H9 (cell line): ENCODE measurements at regions not wholly inside any gene's neighbourhood (a gene's known extent, or its start where the extent isn't known, plus 50 kb on each side); places are given as distances from the start of the nearest gene placed in this dataset.
A peak's percentile ranks its signal among the peaks of the same experiment; 100 is the strongest.

ENCODE experiments used
- DNase-seq: peaks from one replicate; pipeline ENCODE4 v3.0.0-alpha.2; 2017
- H2AFZ ChIP-seq: one replicate; pipeline ENCODE4 v1.6.1; 2013; ENCODE audit warnings: mild to moderate bottlenecking, low read length, control low read depth, moderate library complexity
- H2AK5ac ChIP-seq: 2 replicates; pipeline ENCODE4 v1.6.1; 2013; ENCODE audit warnings: low read length, control low read depth, mixed read lengths; ENCODE audit not compliant: insufficient read length
- H2BK120ac ChIP-seq: one replicate; pipeline ENCODE4 v1.6.1; 2013; ENCODE audit warnings: low read depth, mild to moderate bottlenecking, low read length, control low read depth, inconsistent platforms; ENCODE audit not compliant: poor library complexity, severe bottlenecking
- H2BK12ac ChIP-seq: 2 replicates; pipeline ENCODE4 v1.6.1; 2013; ENCODE audit warnings: low read length, control low read depth, mixed read lengths, low read depth; ENCODE audit not compliant: insufficient read length
- H2BK15ac ChIP-seq: 2 replicates; pipeline ENCODE4 v1.6.1; 2013; ENCODE audit warnings: low read depth, low read length, control low read depth
- H2BK20ac ChIP-seq: one replicate; pipeline ENCODE4 v1.6.1; 2013; ENCODE audit warnings: low read depth, mild to moderate bottlenecking, low read length, control low read depth, inconsistent platforms; ENCODE audit not compliant: poor library complexity, severe bottlenecking
- H2BK5ac ChIP-seq: 2 replicates; pipeline ENCODE4 v1.6.1; 2013; ENCODE audit warnings: low read length, control low read depth, mixed read lengths; ENCODE audit not compliant: insufficient read length
- H3K14ac ChIP-seq: 2 replicates; pipeline ENCODE4 v1.6.1; 2013; ENCODE audit warnings: low read length, control low read depth; ENCODE audit not compliant: insufficient read depth
- H3K18ac ChIP-seq: 2 replicates; pipeline ENCODE4 v1.6.1; 2013; ENCODE audit warnings: low read depth, mild to moderate bottlenecking, mixed read lengths, low read length, control low read depth; ENCODE audit not compliant: insufficient read length
- H3K23ac ChIP-seq: 2 replicates; pipeline ENCODE4 v1.6.1; 2013; ENCODE audit warnings: low read length, control low read depth, mixed read lengths, low read depth; ENCODE audit not compliant: insufficient read length
- H3K23me2 ChIP-seq: 2 replicates; pipeline ENCODE4 v1.6.1; 2013; ENCODE audit warnings: low read depth, mild to moderate bottlenecking, mixed read lengths, low read length, control low read depth; ENCODE audit not compliant: insufficient read length, poor library complexity, severe bottlenecking
- H3K27ac ChIP-seq: 2 replicates; pipeline ENCODE4 v1.5.1; 2013; ENCODE audit warnings: low read length, control low read depth, mixed read lengths, low read depth; ENCODE audit not compliant: insufficient read length
- H3K27me3 ChIP-seq: 2 replicates; pipeline ENCODE4 v1.6.1; 2013; ENCODE audit warnings: low read length, control low read depth, inconsistent platforms; ENCODE audit not compliant: insufficient read depth
- H3K4ac ChIP-seq: 2 replicates; pipeline ENCODE4 v1.6.1; 2013; ENCODE audit warnings: low read depth, mild to moderate bottlenecking, control low read depth, inconsistent platforms, low read length, moderate library complexity
- H3K4me1 ChIP-seq: 2 replicates; pipeline ENCODE4 v1.6.1; 2013; ENCODE audit warnings: low read length, control low read depth, inconsistent platforms; ENCODE audit not compliant: insufficient read depth
- H3K4me2 ChIP-seq: 2 replicates; pipeline ENCODE4 v1.6.1; 2013; ENCODE audit warnings: low read length, control low read depth, mixed read lengths; ENCODE audit not compliant: insufficient read length, insufficient read depth
- H3K56ac ChIP-seq: 2 replicates; pipeline ENCODE4 v1.6.1; 2013; ENCODE audit warnings: low read depth, mild to moderate bottlenecking, mixed read lengths, low read length, control low read depth; ENCODE audit not compliant: insufficient read length
- H3K79me1 ChIP-seq: 2 replicates; pipeline ENCODE4 v1.6.1; 2013; ENCODE audit warnings: low read depth, mild to moderate bottlenecking, moderate library complexity, low read length, control low read depth, inconsistent platforms; ENCODE audit not compliant: insufficient read depth, poor library complexity, severe bottlenecking
- H3K79me2 ChIP-seq: 2 replicates; pipeline ENCODE4 v1.6.1; 2013; ENCODE audit warnings: low read length, control low read depth, inconsistent platforms; ENCODE audit not compliant: insufficient read depth
- H3K9ac ChIP-seq: 2 replicates; pipeline ENCODE4 v1.6.1; 2013; ENCODE audit warnings: low read length, control low read depth, mixed read lengths; ENCODE audit not compliant: insufficient read length; ENCODE audit errors: extremely low read depth
- H3K9me3 ChIP-seq: one replicate; pipeline ENCODE4 v1.6.1; 2013; ENCODE audit warnings: low read depth, low read length, inconsistent platforms; ENCODE audit not compliant: control insufficient read depth
- H3T11ph ChIP-seq: one replicate; pipeline ENCODE4 v1.6.1; 2013; ENCODE audit warnings: mild to moderate bottlenecking, low read length, control low read depth, inconsistent platforms
- H4K20me1 ChIP-seq: one replicate; pipeline ENCODE4 v1.6.1; 2013; ENCODE audit not compliant: control insufficient read depth, insufficient read length, insufficient read depth
- H4K5ac ChIP-seq: 2 replicates; pipeline ENCODE4 v1.6.1; 2013; ENCODE audit warnings: low read depth, mild to moderate bottlenecking, mixed read lengths, low read length, control low read depth; ENCODE audit not compliant: insufficient read length
- H4K8ac ChIP-seq: replicated peaks from 2 replicates; pipeline ENCODE4 v1.6.1; 2013; ENCODE audit warnings: low read length, control low read depth, mixed read lengths, low read depth; ENCODE audit not compliant: insufficient read length
- H4K91ac ChIP-seq: 2 replicates; pipeline ENCODE4 v1.6.1; 2013; ENCODE audit warnings: low read depth, mild to moderate bottlenecking, moderate library complexity, mixed read lengths, low read length, control low read depth; ENCODE audit not compliant: insufficient read length
- H3K27ac Mint-ChIP-seq, 3 experiments: 2 replicates in 2 of 3; 3 replicates in 1 of 3; pipeline ENCODE4 v1.8.0; 2020 to 2021; ENCODE audit warnings: mixed read lengths in 3 of 3, mild to moderate bottlenecking in 1 of 3, moderate library complexity in 1 of 3
- H3K27me3 Mint-ChIP-seq: 2 replicates; pipeline ENCODE4 v1.8.0; 2021; ENCODE audit warnings: low read depth, mild to moderate bottlenecking, moderate library complexity, mixed read lengths
- H3K36me3 Mint-ChIP-seq, 3 experiments: 2 replicates in 2 of 3; 3 replicates in 1 of 3; pipeline ENCODE4 v1.8.0; 2020 to 2021; ENCODE audit warnings: low read depth in 3 of 3, mixed read lengths in 3 of 3; ENCODE audit not compliant: insufficient read depth in 1 of 3
- H3K4me1 Mint-ChIP-seq, 2 experiments: 2 replicates each; pipeline ENCODE4 v1.8.0; 2020; ENCODE audit warnings: mixed read lengths in 2 of 2
- H3K4me3 Mint-ChIP-seq, 2 experiments: 2 replicates in 1 of 2; 3 replicates in 1 of 2; pipeline ENCODE4 v1.8.0; 2020 to 2021; ENCODE audit warnings: mild to moderate bottlenecking in 2 of 2, mixed read lengths in 2 of 2, moderate library complexity in 1 of 2
- H3K9me3 Mint-ChIP-seq, 2 experiments: 2 replicates in 1 of 2; 3 replicates in 1 of 2; pipeline ENCODE4 v1.8.0; 2020; ENCODE audit warnings: mild to moderate bottlenecking in 2 of 2, mixed read lengths in 2 of 2, moderate library complexity in 1 of 2
- WGBS: extraction: QIAGEN DNeasy Blood & Tissue Kit; methylation state at CpG from one replicate; pipeline ENCODE4 v1.1.7; 2013; ENCODE audit warnings: missing lambda C conversion rate, low lambda C conversion rate, mixed read lengths; ENCODE audit not compliant: insufficient read length; ENCODE audit errors: extremely low coverage; 5-methylcytosine and 5-hydroxymethylcytosine counted together
- TF ChIP-seq, protein P1 (sequence below): fragments of 200-600 bp; sonication (generic); conservative IDR thresholded peaks from 3 replicates; pipeline ENCODE4 v1.8.0; 2021; ENCODE audit warnings: antibody characterized with exemption, mild to moderate bottlenecking

DNA sequence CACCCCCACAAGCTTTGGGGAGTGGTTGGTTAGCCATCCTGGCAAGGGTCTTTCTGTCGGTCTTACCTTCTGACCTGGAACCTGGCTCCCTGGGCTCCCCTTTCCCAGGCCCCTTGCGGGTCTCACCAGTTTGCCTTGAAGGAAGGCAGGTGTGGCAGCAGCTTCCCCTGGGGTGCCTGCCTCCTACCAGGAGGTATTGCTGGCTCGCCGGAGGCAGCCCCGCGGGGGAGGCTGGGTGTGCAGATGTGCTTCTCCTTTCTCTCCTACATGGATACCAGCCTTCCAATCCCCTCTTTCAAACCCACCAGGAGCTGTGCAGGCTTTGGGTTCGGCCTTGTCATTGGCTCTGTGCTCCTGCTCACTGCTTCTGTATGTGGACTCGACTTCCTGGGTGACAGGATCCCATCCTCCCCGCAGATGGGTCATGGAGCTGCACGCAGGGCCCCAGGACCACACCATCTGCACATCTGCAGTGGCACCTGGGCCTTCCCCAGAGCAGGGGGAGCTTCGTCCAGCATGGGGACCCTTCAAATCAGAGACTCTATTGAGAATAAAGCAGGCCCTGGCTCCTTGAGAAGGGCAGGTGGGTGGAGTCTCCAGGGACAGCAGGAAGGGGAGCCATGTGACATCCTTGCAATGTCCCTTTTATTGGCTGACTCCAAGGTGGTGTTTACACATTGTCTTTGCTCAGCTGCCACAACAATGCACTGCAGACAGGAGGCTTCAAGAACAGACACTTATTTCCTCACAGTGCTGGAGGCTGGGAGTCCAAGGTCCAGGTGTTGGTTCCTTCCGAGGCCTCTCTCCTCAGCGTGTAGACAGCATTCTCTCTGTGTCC is 592.0 kb downstream of the BRD1 start:
- peaks cover 5% of the 10 kb centered on the region; the same call in 1 of the 2 replicates for H3K27me3 Mint-ChIP-seq
- H3K36me3 Mint-ChIP-seq: no peaks in the 10 kb centered on the region
- Histone ChIP-seq H3K4me2 (no peak overlapping the region), H2BK12ac (no peak overlapping the region), H3K79me2 (no peaks in the 10 kb centered on the region), H3K14ac (no peak overlapping the region), H2BK5ac (no peak overlapping the region), H3K27me3 (no peaks in the 10 kb centered on the region), H2AFZ (no peak overlapping the region), H4K8ac (no peak overlapping the region), H3K27ac (no peak overlapping the region), H2BK15ac (no peak overlapping the region), H3K4me1 (no peaks in the 10 kb centered on the region), H4K20me1 (no peaks in the 10 kb centered on the region), H2BK120ac (no peak overlapping the region), H2AK5ac (no peak overlapping the region), H3K23ac (no peak overlapping the region), H3K18ac (no peak overlapping the region), H3K9me3 (no peaks in the 10 kb centered on the region), H4K5ac (no peak overlapping the region), H3K79me1 (no peaks in the 10 kb centered on the region), H3T11ph (no peak overlapping the region), H3K23me2 (no peaks in the 10 kb centered on the region), H2BK20ac (no peak overlapping the region), H3K9ac (no peak overlapping the region), H3K4ac (no peak overlapping the region), H3K56ac (no peak overlapping the region), H4K91ac (no peak overlapping the region)
- H3K27ac Mint-ChIP-seq: peak overlapping the region in 2 of 3 experiments; percentile 44 to 57; a peak in 3 of 7 replicates
- TF ChIP-seq, protein P1, sequence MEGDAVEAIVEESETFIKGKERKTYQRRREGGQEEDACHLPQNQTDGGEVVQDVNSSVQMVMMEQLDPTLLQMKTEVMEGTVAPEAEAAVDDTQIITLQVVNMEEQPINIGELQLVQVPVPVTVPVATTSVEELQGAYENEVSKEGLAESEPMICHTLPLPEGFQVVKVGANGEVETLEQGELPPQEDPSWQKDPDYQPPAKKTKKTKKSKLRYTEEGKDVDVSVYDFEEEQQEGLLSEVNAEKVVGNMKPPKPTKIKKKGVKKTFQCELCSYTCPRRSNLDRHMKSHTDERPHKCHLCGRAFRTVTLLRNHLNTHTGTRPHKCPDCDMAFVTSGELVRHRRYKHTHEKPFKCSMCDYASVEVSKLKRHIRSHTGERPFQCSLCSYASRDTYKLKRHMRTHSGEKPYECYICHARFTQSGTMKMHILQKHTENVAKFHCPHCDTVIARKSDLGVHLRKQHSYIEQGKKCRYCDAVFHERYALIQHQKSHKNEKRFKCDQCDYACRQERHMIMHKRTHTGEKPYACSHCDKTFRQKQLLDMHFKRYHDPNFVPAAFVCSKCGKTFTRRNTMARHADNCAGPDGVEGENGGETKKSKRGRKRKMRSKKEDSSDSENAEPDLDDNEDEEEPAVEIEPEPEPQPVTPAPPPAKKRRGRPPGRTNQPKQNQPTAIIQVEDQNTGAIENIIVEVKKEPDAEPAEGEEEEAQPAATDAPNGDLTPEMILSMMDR: no peak
- H3K4me1 Mint-ChIP-seq: peaks cover 12 to 15% of the 10 kb centered on the region in 2 experiments
- DNase-seq: peak; percentile 34
- no peaks in the 10 kb centered on the region; a peak in 1 of 5 replicates for H3K9me3 Mint-ChIP-seq
- no CpG with 5 or more reads among the region's 13 CpGs for WGBS
- no peak overlapping the region for H3K4me3 Mint-ChIP-seq
